Left lung (tissue), 4 donors: ENCODE measurements at regions not wholly inside any gene's neighbourhood (a gene's known extent, or its start where the extent isn't known, plus 50 kb on each side); places are given as distances from the start of the nearest gene placed in this dataset.
A peak's percentile ranks its signal among the peaks of the same experiment; 100 is the strongest.

Source experiments
- ATAC-seq: fragments of 200-7000 bp; cut with Tn5 transposase; one replicate; pipeline ENCODE4 v1.9.1; 2020; ENCODE audit warnings: moderate library complexity
- DNase-seq, 4 donors: peaks; one replicate each; pipeline ENCODE4 v3.0.0-alpha.2; 2013 to 2020
- H3K27ac ChIP-seq, 2 donors: fragments of 200-600 bp; sonication (generic) in 1 of 2; one replicate each; pipeline versions ENCODE4 v1.5.0 to v1.8.0; 2020 to 2021
- H3K27me3 ChIP-seq, 2 donors: fragments of 200-600 bp; sonication (generic) in 1 of 2; one replicate each; pipeline versions ENCODE4 v1.5.0 to v1.8.0; 2020 to 2021
- H3K36me3 ChIP-seq, 2 donors: fragments of 200-600 bp; sonication (generic) in 1 of 2; one replicate each; pipeline versions ENCODE4 v1.5.0 to v1.8.0; 2020 to 2021
- H3K4me1 ChIP-seq, 2 donors: fragments of 200-600 bp; one replicate each; pipeline ENCODE4 v1.8.0; 2021
- H3K4me3 ChIP-seq, 2 donors: fragments of 200-600 bp; sonication (generic) in 1 of 2; one replicate each; pipeline versions ENCODE4 v1.5.0 to v1.8.0; 2020 to 2021; ENCODE audit warnings: mild to moderate bottlenecking in 1 of 2
- H3K9me3 ChIP-seq, 2 donors: fragments of 200-600 bp; sonication (generic) in 1 of 2; one replicate each; pipeline versions ENCODE4 v1.5.0 to v1.8.0; 2020 to 2021
- CTCF ChIP-seq, 2 donors: fragments of 200-600 bp; sonication (generic) in 1 of 2; IDR thresholded peaks; one replicate each; pipeline versions ENCODE4 v1.5.0 to v1.8.0; 2021; ENCODE audit warnings: antibody characterized with exemption in 2 of 2
- intact Hi-C, 2 donors: fragments of 100-400 bp; cut with DNase I; formaldehyde crosslinking; loops; one replicate each; pipeline versions ENCODE4 v1.11.2 to v1.14.2; 2022
- donor health status: DM: no; HTN: yes; CAD: no.
- donor health status: DM: no; HTN: no; CAD: no.

GRCh38 chr10:33627611-33628010, 293.1 kb upstream of the NRP1 start:
- H3K27ac ChIP-seq: no peak overlapping the region
- no peaks in the 10 kb centered on the region for H3K36me3 ChIP-seq
- H3K27me3 ChIP-seq: no peaks in the 10 kb centered on the region
- no peaks in the 10 kb centered on the region for H3K4me1 ChIP-seq
- intact Hi-C loops: no loop called here
- no peak overlapping the region for H3K4me3 ChIP-seq
- no peaks in the 10 kb centered on the region for H3K9me3 ChIP-seq
- no peak for DNase-seq
- ATAC-seq: no peak
- no peak for TF ChIP-seq CTCF (IDR thresholded peaks at IDR 0.05)

GRCh38 chr10:33626798-33627466, 292.5 kb upstream of the NRP1 start:
- Histone ChIP-seq H3K27me3 (no peaks in the 10 kb centered on the region), H3K4me1 (no peaks in the 10 kb centered on the region), H3K36me3 (no peaks in the 10 kb centered on the region), H3K27ac (no peak overlapping the region), H3K4me3 (no peak overlapping the region), H3K9me3 (no peaks in the 10 kb centered on the region)
- intact Hi-C loops: no loop called here
- ATAC-seq (no peak), DNase-seq (no peak)
- TF ChIP-seq CTCF (IDR thresholded peaks at IDR 0.05): no peak

- Histone ChIP-seq H3K4me1 (peaks cover 0 to 5% of the 10 kb centered on the region in 2 donors), H3K27ac (peak overlapping the region in 1 of 2 donors; percentile 8), H3K36me3 (no peaks in the 10 kb centered on the region), H3K4me3 (no peak overlapping the region), H3K27me3 (no peaks in the 10 kb centered on the region), H3K9me3 (peaks cover 0 to 4% of the 10 kb centered on the region in 2 donors)
- TF ChIP-seq CTCF (IDR thresholded peaks at IDR 0.05): no peak
- intact Hi-C loops: no loop called here
- DNase-seq (no peak), ATAC-seq (peak; percentile 18)
These were observed 289.2 kb upstream of the NRP1 start for GRCh38 chr10:33623669-33624068.

- no peaks in the 10 kb centered on the region for H3K27me3 ChIP-seq
- no peak for DNase-seq
- ATAC-seq: peak; percentile 23
- no peak for TF ChIP-seq CTCF (IDR thresholded peaks at IDR 0.05)
- intact Hi-C loops: no loop called here
- H3K9me3 ChIP-seq: peaks cover 0 to 4% of the 10 kb centered on the region in 2 donors
- H3K27ac ChIP-seq: no peak overlapping the region
- no peak overlapping the region for H3K4me3 ChIP-seq
- peaks cover 0 to 5% of the 10 kb centered on the region in 2 donors for H3K4me1 ChIP-seq
- no peaks in the 10 kb centered on the region for H3K36me3 ChIP-seq
These were observed 286.6 kb upstream of the NRP1 start for GRCh38 chr10:33621101-33621500.

GRCh38 chr10:33618196-33618595, 283.7 kb upstream of the NRP1 start:
- H3K4me1 ChIP-seq: peaks cover 0 to 5% of the 10 kb centered on the region in 2 donors
- H3K36me3 ChIP-seq: no peaks in the 10 kb centered on the region
- H3K27me3 ChIP-seq: no peaks in the 10 kb centered on the region
- no peak for TF ChIP-seq CTCF (IDR thresholded peaks at IDR 0.05)
- peaks cover 0 to 4% of the 10 kb centered on the region in 2 donors for H3K9me3 ChIP-seq
- intact Hi-C loops: no loop called here
- no peak overlapping the region for H3K4me3 ChIP-seq
- no peak for ATAC-seq
- DNase-seq: no peak
- no peak overlapping the region for H3K27ac ChIP-seq
